AG04449 (cell line): ENCODE measurements at regions not wholly inside any gene's neighbourhood (a gene's known extent, or its start where the extent isn't known, plus 50 kb on each side); places are given as distances from the start of the nearest gene placed in this dataset.

Source experiments
- CTCF ChIA-PET: fragments of 350-600 bp; formaldehyde crosslinking; extraction: SDS; loops from one replicate; lab custom pipeline; 2021; ENCODE audit warnings: antibody characterized with exemption; lab: Yijun Ruan, JAX
- POLR2A ChIA-PET: fragments of 400-600, 350-600 bp; formaldehyde crosslinking; extraction: SDS; loops from one replicate; lab custom pipeline; 2020; ENCODE audit warnings: antibody characterized with exemption, inconsistent platforms; lab: Yijun Ruan, JAX
- DNase-seq: peaks from one replicate; pipeline ENCODE4 v3.0.0-alpha.2; 2010; ENCODE audit warnings: low read depth, low spot score
- H3K4me3 ChIP-seq: 2 replicates; pipeline ENCODE4 v1.5.1; 2011; ENCODE audit warnings: low read depth, mild to moderate bottlenecking, control low read depth, low read length
- TF ChIP-seq, protein P1 (sequence below): IDR thresholded peaks from one replicate; pipeline ENCODE4 v1.5.1; 2011; ENCODE audit warnings: mild to moderate bottlenecking, moderate library complexity, low read length, control low read depth, inconsistent platforms; ENCODE audit not compliant: insufficient read depth; ENCODE audit errors: missing control alignments

DNA sequence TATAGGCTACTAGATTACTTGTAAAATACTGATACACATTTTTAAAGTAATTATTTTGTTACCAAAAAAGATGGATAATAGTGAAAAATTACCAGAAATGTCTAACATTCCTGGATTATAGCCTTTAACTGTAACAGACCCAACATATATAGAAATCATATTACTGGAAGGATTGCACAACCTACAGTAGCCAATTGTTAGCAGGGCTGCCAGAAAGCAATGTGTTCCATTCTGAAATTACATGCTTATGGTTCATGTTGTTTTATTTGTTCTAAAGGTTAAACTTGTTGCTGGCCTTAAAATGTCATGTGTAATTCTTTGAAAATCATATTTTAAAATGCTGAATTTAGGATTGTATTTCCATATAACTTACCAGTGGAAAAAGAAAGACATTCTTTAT, 793.6 kb upstream of the ACVR2A start:
- H3K4me3 ChIP-seq = no peak overlapping the region
- DNase-seq = no peak
- ChIA-PET POLR2A (no interaction called here), CTCF (no interaction called here)
- TF ChIP-seq, protein P1, sequence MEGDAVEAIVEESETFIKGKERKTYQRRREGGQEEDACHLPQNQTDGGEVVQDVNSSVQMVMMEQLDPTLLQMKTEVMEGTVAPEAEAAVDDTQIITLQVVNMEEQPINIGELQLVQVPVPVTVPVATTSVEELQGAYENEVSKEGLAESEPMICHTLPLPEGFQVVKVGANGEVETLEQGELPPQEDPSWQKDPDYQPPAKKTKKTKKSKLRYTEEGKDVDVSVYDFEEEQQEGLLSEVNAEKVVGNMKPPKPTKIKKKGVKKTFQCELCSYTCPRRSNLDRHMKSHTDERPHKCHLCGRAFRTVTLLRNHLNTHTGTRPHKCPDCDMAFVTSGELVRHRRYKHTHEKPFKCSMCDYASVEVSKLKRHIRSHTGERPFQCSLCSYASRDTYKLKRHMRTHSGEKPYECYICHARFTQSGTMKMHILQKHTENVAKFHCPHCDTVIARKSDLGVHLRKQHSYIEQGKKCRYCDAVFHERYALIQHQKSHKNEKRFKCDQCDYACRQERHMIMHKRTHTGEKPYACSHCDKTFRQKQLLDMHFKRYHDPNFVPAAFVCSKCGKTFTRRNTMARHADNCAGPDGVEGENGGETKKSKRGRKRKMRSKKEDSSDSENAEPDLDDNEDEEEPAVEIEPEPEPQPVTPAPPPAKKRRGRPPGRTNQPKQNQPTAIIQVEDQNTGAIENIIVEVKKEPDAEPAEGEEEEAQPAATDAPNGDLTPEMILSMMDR = no peak

DNA sequence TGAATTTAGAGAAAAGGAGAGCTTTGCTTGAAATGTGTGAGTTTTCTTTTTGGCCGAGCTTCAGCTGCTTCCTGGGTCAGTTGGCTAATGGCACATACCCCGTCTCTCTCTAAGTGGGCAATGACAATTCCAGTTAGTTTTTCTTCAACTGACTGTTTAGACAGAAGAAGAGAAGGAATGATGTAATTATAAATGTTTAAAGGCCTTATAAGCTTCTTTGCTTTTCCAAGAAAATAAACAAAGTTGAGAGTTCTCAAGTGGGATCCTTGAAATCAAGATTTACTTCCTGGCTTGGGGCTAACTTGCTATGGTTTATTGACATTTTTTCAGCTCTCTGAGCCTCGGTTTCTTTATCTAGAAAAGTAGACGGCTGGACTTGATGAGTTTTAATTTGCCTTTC, 794.9 kb upstream of the ACVR2A start:
- DNase-seq = no peak
- H3K4me3 ChIP-seq = no peak overlapping the region
- POLR2A ChIA-PET = no interaction called here
- TF ChIP-seq, protein P1 = no peak
- CTCF ChIA-PET = no interaction called here

DNA sequence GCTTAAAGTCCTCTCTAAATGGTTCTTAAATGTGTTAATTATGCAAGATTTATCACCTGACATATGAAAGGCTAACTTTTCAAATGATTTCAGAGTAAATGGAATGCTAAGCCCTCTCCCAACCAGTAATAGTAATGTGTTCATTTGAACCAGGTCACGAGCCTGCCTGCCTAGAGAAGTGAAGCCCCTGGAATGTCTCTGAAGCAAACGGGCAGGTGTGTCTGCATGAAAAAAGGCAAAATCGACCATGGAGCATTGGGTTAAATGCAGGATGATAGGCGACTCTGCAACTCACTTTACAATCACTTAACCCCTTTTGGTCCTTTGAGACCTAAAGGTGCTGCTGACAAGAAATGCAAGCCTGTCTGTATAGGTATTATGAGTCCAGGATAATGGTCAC, 798.4 kb upstream of the ACVR2A start:
- no peak overlapping the region for H3K4me3 ChIP-seq
- TF ChIP-seq, protein P1 = no peak
- ChIA-PET POLR2A (no interaction called here), CTCF (interaction anchor here (2.5 kb wide), 1 partner anchor 865 kb away, joined by 24 read pairs; no protein-coding TSS in a partner anchor)
- no peak for DNase-seq

DNA sequence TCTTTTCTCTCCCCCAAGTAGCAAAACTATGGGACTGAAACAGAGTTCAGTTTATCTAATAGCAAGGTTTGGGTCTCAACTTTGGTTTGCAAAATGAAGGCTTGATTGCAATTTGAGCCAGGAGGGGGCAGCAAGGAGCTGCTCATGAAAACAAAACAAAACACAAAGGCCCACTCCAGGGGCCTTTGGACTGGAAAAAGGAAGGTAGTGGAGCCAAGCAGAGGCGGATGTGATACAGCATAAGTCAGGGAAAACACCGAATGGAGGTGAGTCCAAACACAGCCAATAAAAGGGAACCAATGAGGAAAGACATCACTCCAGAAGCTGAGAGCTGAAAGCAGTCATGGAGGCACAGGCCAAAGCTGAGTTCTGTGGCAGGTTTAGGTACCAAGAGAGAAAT, 799.7 kb upstream of the ACVR2A start:
- H3K4me3 ChIP-seq = no peak overlapping the region
- POLR2A ChIA-PET = no interaction called here
- no peak for DNase-seq
- CTCF ChIA-PET = interaction anchor here (1.1 to 2.5 kb wide), 2 partner anchors 866 to 871 kb away, joined by 3 to 24 read pairs; no protein-coding TSS in a partner anchor
- TF ChIP-seq, protein P1 = peak; percentile 28

DNA sequence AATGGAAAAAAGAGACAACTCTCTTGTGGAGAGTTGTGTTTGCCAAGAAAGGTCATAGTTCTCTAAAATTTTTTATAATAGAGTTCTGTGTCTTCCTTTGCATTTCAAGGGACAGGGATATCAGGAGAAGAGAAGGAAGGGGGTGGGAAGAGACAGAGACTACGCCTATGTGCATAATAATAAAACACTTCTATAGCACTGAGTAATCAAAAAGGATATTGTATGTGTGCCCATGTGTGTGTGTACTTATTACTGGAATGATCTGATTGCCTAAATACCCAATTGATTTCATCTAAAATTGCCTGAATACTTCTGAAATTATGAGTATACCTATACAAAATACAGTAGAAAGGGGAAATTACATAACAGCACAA, 803.7 kb upstream of the ACVR2A start:
- H3K4me3 ChIP-seq = no peak overlapping the region
- no peak for DNase-seq
- TF ChIP-seq, protein P1 = no peak
- POLR2A ChIA-PET = no interaction called here
- CTCF ChIA-PET = no interaction called here

DNA sequence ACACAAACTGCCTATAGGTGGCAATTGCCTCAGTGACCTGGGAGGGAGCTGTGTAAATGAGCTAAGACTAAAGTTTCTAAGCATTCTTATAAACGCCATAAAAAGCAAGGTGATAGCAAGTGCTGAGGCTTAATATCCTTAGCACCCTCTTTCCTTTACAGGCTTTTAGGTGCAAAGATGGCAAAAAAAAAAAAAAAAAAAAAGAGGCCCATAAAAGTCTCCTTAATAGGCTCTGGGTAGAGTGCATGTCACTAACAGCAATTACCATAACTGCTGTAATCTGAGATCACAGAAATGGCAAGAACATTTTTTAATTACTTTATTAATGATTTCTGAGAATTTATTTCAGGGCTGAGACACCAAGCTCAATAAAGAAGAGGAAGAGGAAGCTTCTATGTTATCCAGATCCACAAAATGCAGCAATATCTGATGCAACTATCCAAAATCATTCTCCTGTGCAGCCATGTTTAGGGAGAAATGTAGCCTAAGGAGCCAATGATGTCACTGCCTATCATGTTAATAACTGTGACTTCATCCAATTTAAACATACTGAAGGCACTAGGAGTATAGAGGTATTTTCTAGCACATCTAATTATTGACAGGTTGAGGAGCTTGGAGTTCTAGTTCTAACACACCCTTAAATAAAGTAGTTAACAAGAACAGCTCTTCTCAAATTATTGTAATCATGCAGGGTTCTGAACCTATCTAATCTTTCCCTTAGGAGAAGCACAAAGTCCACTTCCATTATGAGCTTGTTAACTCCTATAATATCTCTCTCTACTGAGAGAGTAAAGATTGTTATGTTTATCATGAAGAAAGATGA, 804.3 kb upstream of the ACVR2A start:
- ChIA-PET CTCF (no interaction called here), POLR2A (no interaction called here)
- TF ChIP-seq, protein P1 = no peak
- DNase-seq = no peak
- H3K4me3 ChIP-seq = no peak overlapping the region
